AG09319 (cell line): ENCODE measurements at regions not wholly inside any gene's neighbourhood (a gene's known extent, or its start where the extent isn't known, plus 50 kb on each side); places are given as distances from the start of the nearest gene placed in this dataset.

ENCODE experiments used
- DNase-seq: peaks from one replicate; pipeline ENCODE4 v3.0.0-alpha.2; 2010; ENCODE audit warnings: low read depth; ENCODE audit errors: extremely low read depth
- TF ChIP-seq, protein P1 (sequence below): IDR thresholded peaks from 2 replicates; pipeline ENCODE4 v1.5.1; 2011; ENCODE audit warnings: low read depth, mild to moderate bottlenecking, inconsistent platforms, low read length, moderate library complexity

DNA sequence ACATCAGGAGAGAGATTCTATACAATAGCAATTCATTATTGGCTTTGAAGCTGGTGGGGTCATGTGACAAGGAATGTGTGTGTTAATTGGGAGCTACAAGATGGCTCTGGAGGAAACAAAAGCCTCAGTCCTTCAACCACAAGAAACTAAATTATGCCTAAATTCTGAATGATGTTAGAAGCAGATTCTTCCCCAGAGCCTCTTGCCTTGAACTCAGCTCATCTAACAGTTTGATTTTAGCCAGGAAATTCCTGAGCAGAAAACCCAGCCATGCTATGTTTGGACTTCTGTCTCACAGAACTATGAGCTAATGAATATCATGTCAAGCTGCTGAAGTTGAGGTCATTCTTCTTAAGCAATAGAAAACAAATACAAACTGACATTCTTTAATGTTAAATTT is 274.7 kb downstream of the SLC6A15 start:
- TF ChIP-seq, protein P1, sequence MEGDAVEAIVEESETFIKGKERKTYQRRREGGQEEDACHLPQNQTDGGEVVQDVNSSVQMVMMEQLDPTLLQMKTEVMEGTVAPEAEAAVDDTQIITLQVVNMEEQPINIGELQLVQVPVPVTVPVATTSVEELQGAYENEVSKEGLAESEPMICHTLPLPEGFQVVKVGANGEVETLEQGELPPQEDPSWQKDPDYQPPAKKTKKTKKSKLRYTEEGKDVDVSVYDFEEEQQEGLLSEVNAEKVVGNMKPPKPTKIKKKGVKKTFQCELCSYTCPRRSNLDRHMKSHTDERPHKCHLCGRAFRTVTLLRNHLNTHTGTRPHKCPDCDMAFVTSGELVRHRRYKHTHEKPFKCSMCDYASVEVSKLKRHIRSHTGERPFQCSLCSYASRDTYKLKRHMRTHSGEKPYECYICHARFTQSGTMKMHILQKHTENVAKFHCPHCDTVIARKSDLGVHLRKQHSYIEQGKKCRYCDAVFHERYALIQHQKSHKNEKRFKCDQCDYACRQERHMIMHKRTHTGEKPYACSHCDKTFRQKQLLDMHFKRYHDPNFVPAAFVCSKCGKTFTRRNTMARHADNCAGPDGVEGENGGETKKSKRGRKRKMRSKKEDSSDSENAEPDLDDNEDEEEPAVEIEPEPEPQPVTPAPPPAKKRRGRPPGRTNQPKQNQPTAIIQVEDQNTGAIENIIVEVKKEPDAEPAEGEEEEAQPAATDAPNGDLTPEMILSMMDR = no peak
- no peak for DNase-seq

DNA sequence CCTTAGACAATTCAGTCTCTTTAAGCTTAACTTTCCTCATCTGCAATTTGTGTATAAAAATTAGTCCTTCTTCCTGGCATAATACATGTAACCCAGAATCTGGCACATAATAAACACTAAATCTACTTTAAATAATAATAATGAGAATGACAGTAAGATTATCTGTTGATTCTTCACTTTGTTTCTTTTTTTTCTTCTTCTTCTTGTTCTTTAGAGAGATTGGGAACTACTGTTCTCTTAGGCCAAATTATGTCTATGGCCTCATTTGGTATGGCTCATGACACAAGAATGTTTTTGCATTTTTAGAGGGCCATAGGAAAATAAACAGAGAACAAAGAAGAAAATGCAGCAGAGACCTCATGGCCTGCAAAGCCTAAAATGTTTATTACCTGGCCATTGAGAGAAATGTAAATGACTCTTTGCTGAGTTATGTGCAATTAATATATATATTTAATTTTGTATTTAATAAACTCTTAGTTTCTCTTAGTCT is 275.8 kb downstream of the SLC6A15 start:
- TF ChIP-seq, protein P1 = no peak
- no peak for DNase-seq

DNA sequence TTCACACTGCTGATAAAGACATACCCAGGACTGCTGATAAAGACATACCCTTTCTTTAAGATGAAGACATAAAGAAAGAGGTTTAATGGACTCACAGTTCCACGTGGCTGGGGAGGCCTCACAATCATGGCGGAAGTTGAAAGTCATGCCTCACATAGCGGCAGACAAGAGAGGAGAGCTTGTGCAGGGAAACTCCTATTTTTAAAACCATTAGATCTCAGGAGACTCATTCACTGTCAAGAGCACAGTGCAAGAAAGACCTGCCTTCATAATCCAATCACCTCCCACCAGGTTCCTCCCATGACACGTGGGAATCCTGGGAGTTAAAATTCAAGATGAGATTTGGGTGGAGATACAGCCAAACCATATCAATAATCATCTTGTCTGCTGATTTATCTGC is 278.1 kb downstream of the SLC6A15 start:
- TF ChIP-seq, protein P1 = no peak
- no peak for DNase-seq

DNA sequence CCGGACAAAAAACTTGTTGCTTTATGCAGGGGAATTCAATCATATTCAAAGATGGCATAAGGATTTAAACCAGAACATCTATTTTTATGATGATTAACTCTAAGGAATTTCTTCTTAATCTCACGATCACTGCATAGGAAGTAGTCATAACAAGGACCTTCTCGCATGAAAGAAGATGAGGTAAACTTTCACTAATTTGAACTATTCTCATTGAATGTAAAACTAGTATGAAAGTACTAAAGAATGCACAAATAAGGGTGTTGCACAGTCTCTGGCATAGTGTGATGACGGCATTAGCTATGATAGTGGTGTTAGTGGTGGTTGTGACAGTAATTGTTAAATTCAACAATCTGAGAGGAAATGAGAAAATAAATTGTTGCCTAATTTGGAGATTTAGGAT is 280.0 kb downstream of the SLC6A15 start:
- DNase-seq = no peak
- TF ChIP-seq, protein P1 = no peak

DNA sequence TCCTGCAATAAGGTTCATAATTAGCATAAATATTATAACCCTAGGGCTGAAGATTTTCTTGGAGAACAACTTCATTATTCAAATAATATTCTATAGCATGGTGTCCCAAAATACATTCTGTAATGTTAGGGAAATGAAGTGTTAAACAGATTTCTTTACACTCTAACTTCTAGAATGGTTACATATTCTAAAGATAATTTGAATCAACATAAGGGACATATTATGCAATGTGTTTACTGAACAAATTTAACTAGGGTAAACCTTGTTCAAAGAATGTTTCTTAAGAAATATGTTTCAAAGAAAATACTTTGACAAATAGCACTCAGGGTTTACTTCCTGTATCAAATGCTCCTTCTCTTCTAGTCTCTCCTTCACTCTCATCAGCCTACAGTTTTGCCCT is 281.6 kb downstream of the SLC6A15 start:
- no peak for DNase-seq
- TF ChIP-seq, protein P1 = no peak

DNA sequence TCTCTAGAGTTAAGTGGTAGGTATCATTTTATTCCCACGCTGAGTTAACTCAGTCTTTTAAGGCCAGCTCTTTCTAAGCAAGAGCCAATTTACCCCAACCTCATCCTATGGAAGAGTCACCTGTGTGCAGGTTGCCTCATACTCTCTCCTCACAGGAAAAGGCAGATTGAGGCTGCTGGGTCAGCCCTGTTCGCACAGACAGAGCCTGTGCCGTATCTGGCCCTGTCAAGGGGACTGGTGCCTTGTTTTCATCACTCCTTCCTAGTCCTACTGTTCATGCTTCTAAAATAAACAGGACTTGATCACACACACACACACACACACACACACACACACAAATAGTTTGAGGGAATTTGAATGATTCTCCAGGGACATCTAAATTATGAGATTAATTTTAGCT is 285.0 kb downstream of the SLC6A15 start:
- TF ChIP-seq, protein P1 = no peak
- no peak for DNase-seq

DNA sequence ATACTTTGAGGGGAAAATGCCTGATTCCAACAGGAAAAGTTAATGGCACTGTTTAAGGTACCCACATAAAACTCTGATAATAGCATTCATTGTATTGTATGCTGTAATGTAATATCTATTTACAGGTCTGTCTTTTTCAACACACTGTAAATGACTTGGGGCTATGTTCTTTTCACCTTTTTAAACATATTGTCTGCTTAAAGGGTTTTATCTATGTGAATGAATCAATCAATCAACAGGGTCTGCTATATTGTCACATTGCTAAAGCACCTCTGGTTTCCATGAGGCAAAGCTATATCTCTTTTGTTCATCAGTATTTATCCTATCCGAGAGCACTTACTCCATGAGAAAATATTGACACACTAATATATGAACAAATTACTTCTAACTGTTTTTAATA is 288.0 kb downstream of the SLC6A15 start:
- TF ChIP-seq, protein P1 = no peak
- DNase-seq = no peak
